ENCODE measurements at regions not wholly inside any gene's neighbourhood (a gene's known extent, or its start where the extent isn't known, plus 50 kb on each side); places are given as distances from the start of the nearest gene placed in this dataset.

- WGBS: 92% methylated on average over 4 of the region's 4 CpGs
- Histone ChIP-seq H3K27me3 (ENCODE audit: control insufficient read depth in 2 of 2, insufficient read depth in 1 of 2, low read length in 1 of 2) (peaks cover 42 to 55% of the 10 kb centered on the region in 2 donors), H3K9me3 (ENCODE audit: control insufficient read depth in 2 of 2, insufficient read depth in 1 of 2, low read length in 1 of 2) (no peaks in the 10 kb centered on the region), H3K4me1 (ENCODE audit: control insufficient read depth in 2 of 2, insufficient read depth in 2 of 2, low read length in 2 of 2) (no peaks in the 10 kb centered on the region), H3K36me3 (ENCODE audit: control insufficient read depth in 2 of 2, insufficient read depth in 2 of 2, low read length in 1 of 2) (no peaks in the 10 kb centered on the region), H3K4me3 (ENCODE audit: low read length in 2 of 2) (no peak overlapping the region), H3K27ac (ENCODE audit: low read depth in 1 of 2, low read length in 1 of 2) (no peak overlapping the region)
- no peak for DNase-seq (ENCODE audit: low read depth in 6 of 9, low spot score in 9 of 9)
Measured at GRCh38 chr10:21175797-21176196, 278.7 kb upstream of the NEBL start.

DNA sequence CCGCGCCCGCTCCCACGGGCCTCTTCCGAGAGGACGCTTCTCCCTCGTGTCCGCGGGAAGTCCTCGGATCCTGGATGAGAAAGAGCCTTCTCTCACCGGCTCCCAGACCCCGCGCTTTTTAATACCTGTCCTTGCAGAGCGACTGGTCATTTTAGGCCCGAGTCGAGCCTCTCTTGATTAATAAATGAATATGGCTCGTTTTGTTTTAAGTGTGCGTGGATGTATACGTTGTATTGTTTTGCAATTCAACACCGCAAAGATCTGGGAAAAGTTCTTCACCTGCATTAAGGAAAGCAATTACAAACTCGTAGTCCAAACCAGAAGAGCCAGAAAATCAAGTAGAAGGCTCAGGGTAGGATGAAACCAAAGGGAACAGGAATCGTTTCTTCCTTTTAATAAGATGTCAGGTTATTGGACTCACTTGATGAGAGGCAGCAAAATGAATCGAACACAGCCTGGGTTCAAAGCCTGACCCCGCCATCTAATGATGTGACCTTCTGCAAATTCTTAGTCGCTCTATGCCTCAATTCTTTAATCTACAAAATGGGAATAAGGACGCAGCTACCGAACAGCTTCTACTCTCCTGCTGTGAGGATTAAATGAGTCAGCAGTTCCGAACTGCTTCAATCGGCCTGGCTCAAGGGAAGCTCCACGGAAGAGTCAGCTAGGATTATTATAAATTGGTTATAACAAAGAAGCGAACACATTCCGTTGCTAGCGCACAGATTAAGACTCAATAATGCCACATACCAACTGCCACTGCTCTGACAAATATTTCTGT is 277.8 kb upstream of the NEBL start:
- H3K4me3 ChIP-seq (ENCODE audit: low read length in 2 of 2): peak overlapping the region; percentile 8 to 36
- 18% methylated on average over 33 of the region's 33 CpGs for WGBS
- peak overlapping the region in 1 of 2 donors; percentile 65 for H3K27ac ChIP-seq (ENCODE audit: low read depth in 1 of 2, low read length in 1 of 2)
- peaks cover 42 to 56% of the 10 kb centered on the region in 2 donors for H3K27me3 ChIP-seq (ENCODE audit: control insufficient read depth in 2 of 2, insufficient read depth in 1 of 2, low read length in 1 of 2)
- no peaks in the 10 kb centered on the region for H3K36me3 ChIP-seq (ENCODE audit: control insufficient read depth in 2 of 2, insufficient read depth in 2 of 2, low read length in 1 of 2)
- H3K4me1 ChIP-seq (ENCODE audit: control insufficient read depth in 2 of 2, insufficient read depth in 2 of 2, low read length in 2 of 2): no peaks in the 10 kb centered on the region
- no peaks in the 10 kb centered on the region for H3K9me3 ChIP-seq (ENCODE audit: control insufficient read depth in 2 of 2, insufficient read depth in 1 of 2, low read length in 1 of 2)
- DNase-seq (ENCODE audit: low read depth in 6 of 9, low spot score in 9 of 9): no peak

DNA sequence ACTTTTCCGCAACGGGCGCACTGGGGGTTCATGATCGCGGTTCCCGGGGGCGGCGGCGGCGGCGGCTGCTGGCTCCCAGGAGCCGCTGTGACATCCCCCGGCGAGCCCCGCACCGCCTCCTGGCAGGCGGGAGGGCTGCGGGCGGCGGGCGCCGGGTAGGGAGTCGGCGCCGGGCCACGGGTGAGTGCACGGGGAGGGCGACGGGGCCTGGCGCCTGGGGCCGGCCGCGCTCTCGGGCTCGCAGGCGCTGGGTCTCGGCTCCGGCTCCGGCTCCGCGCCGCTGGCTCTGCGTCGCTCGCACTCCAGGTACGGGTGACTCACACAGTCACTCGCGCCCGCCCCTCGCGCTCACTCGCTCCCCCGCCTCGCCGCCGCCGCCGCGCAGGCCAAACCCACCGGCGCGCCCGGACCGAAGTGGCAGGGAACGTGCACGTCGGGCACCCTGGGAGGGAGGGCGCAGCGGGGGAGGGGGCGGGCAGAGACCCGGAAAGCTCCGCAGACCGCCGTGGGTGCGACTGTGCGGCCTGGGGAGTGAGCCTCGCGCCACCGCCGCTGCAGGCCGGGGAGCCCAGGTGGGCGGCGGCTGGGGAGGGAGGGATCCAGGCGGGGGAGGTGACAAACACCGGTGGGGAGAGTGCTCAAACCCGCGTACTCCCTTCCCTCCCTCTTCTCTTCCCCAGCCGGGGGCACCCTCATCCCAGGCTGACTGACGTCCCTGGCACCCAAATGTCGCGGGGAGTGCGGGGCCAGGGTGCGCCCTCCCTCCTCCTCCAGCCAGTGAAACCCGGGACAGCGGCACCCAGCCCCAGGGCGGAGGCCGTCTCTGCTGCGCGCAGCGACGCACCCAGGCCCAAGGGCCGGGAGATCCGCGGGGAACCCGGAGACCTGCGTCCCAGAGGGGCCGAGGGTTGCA is 276.9 kb upstream of the NEBL start:
- 1% methylated on average over 107 of the region's 107 CpGs for WGBS
- H3K27ac ChIP-seq (ENCODE audit: low read depth in 1 of 2, low read length in 1 of 2): peak overlapping the region in 1 of 2 donors; percentile 65
- peak overlapping the region; percentile 8 to 36 for H3K4me3 ChIP-seq (ENCODE audit: low read length in 2 of 2)
- no peaks in the 10 kb centered on the region for H3K4me1 ChIP-seq (ENCODE audit: control insufficient read depth in 2 of 2, insufficient read depth in 2 of 2, low read length in 2 of 2)
- peaks cover 42 to 59% of the 10 kb centered on the region in 2 donors for H3K27me3 ChIP-seq (ENCODE audit: control insufficient read depth in 2 of 2, insufficient read depth in 1 of 2, low read length in 1 of 2)
- no peaks in the 10 kb centered on the region for H3K36me3 ChIP-seq (ENCODE audit: control insufficient read depth in 2 of 2, insufficient read depth in 2 of 2, low read length in 1 of 2)
- peak in 2 of 9 donors; percentile 9 to 34 for DNase-seq (ENCODE audit: low read depth in 6 of 9, low spot score in 9 of 9)
- H3K9me3 ChIP-seq (ENCODE audit: control insufficient read depth in 2 of 2, insufficient read depth in 1 of 2, low read length in 1 of 2): no peaks in the 10 kb centered on the region

DNA sequence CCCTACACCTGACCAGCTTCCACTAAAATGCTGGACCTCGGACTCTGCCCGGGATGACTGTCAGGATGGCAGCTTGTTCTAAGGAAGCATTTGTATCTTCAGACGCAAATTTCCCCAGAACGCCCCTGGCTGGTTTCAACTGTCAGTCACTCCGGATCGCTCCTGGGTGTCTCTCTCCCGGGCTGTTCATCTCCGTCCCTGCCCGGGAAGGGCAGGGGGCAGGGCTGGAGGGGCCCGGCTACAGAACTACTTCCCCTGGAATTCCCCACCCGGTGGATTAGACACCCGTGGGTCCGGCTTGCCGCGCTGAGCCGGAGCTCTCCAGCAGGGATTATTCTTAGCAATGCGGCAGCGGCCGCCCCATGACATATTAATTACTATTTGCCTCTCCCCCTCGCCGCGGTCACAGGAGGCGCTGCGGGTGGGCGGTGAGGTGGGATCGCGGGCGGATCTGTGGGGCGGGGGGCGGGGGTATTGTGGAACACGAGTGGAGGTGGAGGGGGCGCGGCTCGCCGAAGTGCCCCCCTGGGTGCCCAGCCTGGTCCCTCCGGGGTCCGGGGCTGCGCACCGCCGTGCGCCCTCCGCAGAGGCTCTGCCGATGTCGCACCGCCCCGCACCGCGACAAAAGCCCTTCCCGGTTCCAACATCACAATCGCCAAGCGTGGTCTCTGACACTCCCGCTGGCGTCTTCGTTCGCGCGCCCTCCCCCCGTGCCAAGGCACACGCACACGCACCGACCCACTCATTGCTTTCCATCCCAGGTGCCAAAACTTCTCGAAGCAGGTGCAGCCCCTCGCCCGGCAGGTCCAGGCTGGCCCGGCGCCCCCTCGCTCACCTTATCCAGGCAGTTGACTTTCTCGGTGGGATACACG is 276.1 kb upstream of the NEBL start:
- DNase-seq (ENCODE audit: low read depth in 6 of 9, low spot score in 9 of 9): no peak
- H3K4me1 ChIP-seq (ENCODE audit: control insufficient read depth in 2 of 2, insufficient read depth in 2 of 2, low read length in 2 of 2): no peaks in the 10 kb centered on the region

DNA sequence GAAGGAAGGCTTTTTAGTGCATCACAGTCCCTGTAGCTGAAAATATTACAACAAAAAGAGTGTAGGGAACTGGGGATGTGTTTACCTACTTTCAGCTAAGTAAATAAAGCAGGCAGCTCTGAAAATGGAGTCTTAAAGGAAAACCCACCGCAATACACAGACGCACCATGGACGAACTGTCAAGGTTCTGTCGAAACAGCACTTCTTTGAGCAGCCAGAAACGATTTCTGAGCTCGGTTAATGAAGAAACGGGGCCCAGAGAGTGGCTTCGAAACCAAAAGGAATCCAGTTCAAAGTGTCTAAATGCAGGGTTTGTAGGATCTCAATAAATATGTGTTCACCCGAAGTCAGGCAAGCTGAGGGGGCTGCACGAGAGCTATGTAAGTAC is 275.4 kb upstream of the NEBL start:
- H3K27me3 ChIP-seq (ENCODE audit: control insufficient read depth in 2 of 2, insufficient read depth in 1 of 2, low read length in 1 of 2): peaks cover 42 to 59% of the 10 kb centered on the region in 2 donors
- no peaks in the 10 kb centered on the region for H3K36me3 ChIP-seq (ENCODE audit: control insufficient read depth in 2 of 2, insufficient read depth in 2 of 2, low read length in 1 of 2)
- no peaks in the 10 kb centered on the region for H3K9me3 ChIP-seq (ENCODE audit: control insufficient read depth in 2 of 2, insufficient read depth in 1 of 2, low read length in 1 of 2)
- H3K4me1 ChIP-seq (ENCODE audit: control insufficient read depth in 2 of 2, insufficient read depth in 2 of 2, low read length in 2 of 2): no peaks in the 10 kb centered on the region
- no peak overlapping the region for H3K4me3 ChIP-seq (ENCODE audit: low read length in 2 of 2)
- 41% methylated on average over 10 of the region's 10 CpGs for WGBS
- DNase-seq (ENCODE audit: low read depth in 6 of 9, low spot score in 9 of 9): no peak
- H3K27ac ChIP-seq (ENCODE audit: low read depth in 1 of 2, low read length in 1 of 2): no peak overlapping the region

More for the DNA sequence above, 276.1 kb upstream of the NEBL start:
- peaks cover 42 to 59% of the 10 kb centered on the region in 2 donors for H3K27me3 ChIP-seq (ENCODE audit: control insufficient read depth in 2 of 2, insufficient read depth in 1 of 2, low read length in 1 of 2)
- H3K36me3 ChIP-seq (ENCODE audit: control insufficient read depth in 2 of 2, insufficient read depth in 2 of 2, low read length in 1 of 2): no peaks in the 10 kb centered on the region
- peak overlapping the region; percentile 10 to 36 for H3K4me3 ChIP-seq (ENCODE audit: low read length in 2 of 2)
- WGBS: 2% methylated on average over 69 of the region's 69 CpGs
- H3K9me3 ChIP-seq (ENCODE audit: control insufficient read depth in 2 of 2, insufficient read depth in 1 of 2, low read length in 1 of 2): no peaks in the 10 kb centered on the region
- no peak overlapping the region for H3K27ac ChIP-seq (ENCODE audit: low read depth in 1 of 2, low read length in 1 of 2)

- H3K27me3 ChIP-seq (ENCODE audit: control insufficient read depth in 2 of 2, insufficient read depth in 1 of 2, low read length in 1 of 2): peaks cover 42 to 57% of the 10 kb centered on the region in 2 donors
- H3K4me1 ChIP-seq (ENCODE audit: control insufficient read depth in 2 of 2, insufficient read depth in 2 of 2, low read length in 2 of 2): no peaks in the 10 kb centered on the region
- H3K9me3 ChIP-seq (ENCODE audit: control insufficient read depth in 2 of 2, insufficient read depth in 1 of 2, low read length in 1 of 2): no peaks in the 10 kb centered on the region
- no peak overlapping the region for H3K27ac ChIP-seq (ENCODE audit: low read depth in 1 of 2, low read length in 1 of 2)
- H3K36me3 ChIP-seq (ENCODE audit: control insufficient read depth in 2 of 2, insufficient read depth in 2 of 2, low read length in 1 of 2): no peaks in the 10 kb centered on the region
- no peak for DNase-seq (ENCODE audit: low read depth in 6 of 9, low spot score in 9 of 9)
- WGBS: 89% methylated on average over 6 of the region's 6 CpGs
- no peak overlapping the region for H3K4me3 ChIP-seq (ENCODE audit: low read length in 2 of 2)
Measured at GRCh38 chr10:21171936-21172541, 274.9 kb upstream of the NEBL start.

DNA sequence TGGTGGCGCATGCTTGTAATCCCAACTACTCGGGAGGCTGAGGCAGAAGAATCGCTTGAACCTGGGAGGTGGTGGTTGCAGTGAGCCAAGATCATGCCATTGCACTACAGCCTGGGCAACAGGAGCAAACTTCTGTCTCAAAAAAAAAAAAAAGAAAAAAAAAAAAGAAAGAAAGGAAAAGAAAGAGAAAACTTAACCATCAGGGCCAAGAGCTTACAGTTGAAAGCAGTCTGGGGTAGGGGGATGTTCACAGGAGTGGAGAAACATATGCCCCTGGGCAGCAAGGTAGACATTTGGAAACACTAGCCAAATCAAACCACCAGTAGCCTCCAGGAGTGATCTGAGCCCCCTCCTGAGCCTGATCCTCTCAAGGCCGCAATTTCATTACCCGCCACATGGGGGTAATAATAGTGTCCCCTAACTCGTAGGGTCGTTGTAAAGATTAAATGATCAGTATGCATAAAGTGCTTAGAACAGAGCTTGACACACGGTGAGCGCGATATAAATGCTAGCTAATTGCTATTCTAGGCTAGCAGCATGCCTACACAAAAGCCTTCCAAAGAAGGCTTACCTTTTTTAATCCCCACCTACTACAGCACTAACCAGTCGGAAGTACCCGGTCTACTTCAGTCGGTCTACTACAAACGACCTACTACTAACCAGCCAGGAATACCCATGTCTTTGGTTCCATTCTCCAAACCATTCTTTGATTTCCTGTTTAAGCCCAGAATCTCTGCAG is 274.3 kb upstream of the NEBL start:
- H3K27ac ChIP-seq (ENCODE audit: low read depth in 1 of 2, low read length in 1 of 2): peak overlapping the region in 1 of 2 donors; percentile 18
- H3K4me1 ChIP-seq (ENCODE audit: control insufficient read depth in 2 of 2, insufficient read depth in 2 of 2, low read length in 2 of 2): no peaks in the 10 kb centered on the region
- 82% methylated on average over 14 of the region's 14 CpGs for WGBS
- H3K4me3 ChIP-seq (ENCODE audit: low read length in 2 of 2): no peak overlapping the region
- peaks cover 42 to 55% of the 10 kb centered on the region in 2 donors for H3K27me3 ChIP-seq (ENCODE audit: control insufficient read depth in 2 of 2, insufficient read depth in 1 of 2, low read length in 1 of 2)
- H3K36me3 ChIP-seq (ENCODE audit: control insufficient read depth in 2 of 2, insufficient read depth in 2 of 2, low read length in 1 of 2): no peaks in the 10 kb centered on the region
- H3K9me3 ChIP-seq (ENCODE audit: control insufficient read depth in 2 of 2, insufficient read depth in 1 of 2, low read length in 1 of 2): no peaks in the 10 kb centered on the region
- no peak for DNase-seq (ENCODE audit: low read depth in 6 of 9, low spot score in 9 of 9)

DNA sequence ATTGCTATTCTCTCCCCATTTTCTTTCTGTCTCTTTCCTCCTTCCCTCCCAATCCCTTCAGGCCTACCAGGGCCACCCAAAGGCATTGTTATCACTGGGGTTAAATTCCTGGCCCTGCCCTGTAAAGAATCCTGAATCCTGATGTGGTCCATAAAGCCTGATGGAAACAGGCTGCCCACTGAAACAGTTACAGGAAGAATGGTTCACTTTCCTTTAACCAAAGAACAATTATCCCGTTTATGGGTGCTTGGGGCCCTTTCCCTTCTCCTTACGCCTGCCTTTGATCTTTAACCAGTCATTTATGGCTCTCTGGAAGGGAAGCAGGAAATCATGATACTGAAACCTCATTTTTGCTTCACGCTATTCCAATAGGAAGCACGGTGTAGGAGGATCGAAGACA is 273.1 kb upstream of the NEBL start:
- 48% methylated on average over 5 of the region's 5 CpGs for WGBS
- H3K27me3 ChIP-seq (ENCODE audit: control insufficient read depth in 2 of 2, insufficient read depth in 1 of 2, low read length in 1 of 2): peaks cover 39 to 48% of the 10 kb centered on the region in 2 donors

More for the DNA sequence above, 273.1 kb upstream of the NEBL start:
- Histone ChIP-seq H3K27ac (ENCODE audit: low read depth in 1 of 2, low read length in 1 of 2) (no peak overlapping the region), H3K4me3 (ENCODE audit: low read length in 2 of 2) (no peak overlapping the region), H3K9me3 (ENCODE audit: control insufficient read depth in 2 of 2, insufficient read depth in 1 of 2, low read length in 1 of 2) (no peaks in the 10 kb centered on the region), H3K4me1 (ENCODE audit: control insufficient read depth in 2 of 2, insufficient read depth in 2 of 2, low read length in 2 of 2) (no peaks in the 10 kb centered on the region), H3K36me3 (ENCODE audit: control insufficient read depth in 2 of 2, insufficient read depth in 2 of 2, low read length in 1 of 2) (no peaks in the 10 kb centered on the region)
- no peak for DNase-seq (ENCODE audit: low read depth in 6 of 9, low spot score in 9 of 9)

All from thymus (tissue), 11 donors.